Smooth muscle cell (in vitro differentiated cells): ENCODE measurements at regions not wholly inside any gene's neighbourhood (a gene's known extent, or its start where the extent isn't known, plus 50 kb on each side); places are given as distances from the start of the nearest gene placed in this dataset.
A peak's percentile ranks its signal among the peaks of the same experiment; 100 is the strongest.

ENCODE experiments used
- DNase-seq: peaks from one replicate; lab custom pipeline; 2025; ENCODE audit not compliant: unreplicated experiment; lab: John Stamatoyannopoulos, UW
- H2AFZ ChIP-seq: fragments of 200-600 bp; sonication (generic); 2 replicates; pipeline ENCODE4 v1.6.0; 2016; ENCODE audit warnings: antibody characterized with exemption, low read depth, mild to moderate bottlenecking
- H3F3A ChIP-seq: fragments of 200-600 bp; sonication (generic); 2 replicates; pipeline ENCODE4 v1.6.0; 2017; ENCODE audit warnings: antibody characterized with exemption, low read depth
- H3K27ac ChIP-seq: fragments of 200-600 bp; sonication (generic); 2 replicates; pipeline ENCODE4 v1.5.1; 2016; ENCODE audit warnings: low read depth, mild to moderate bottlenecking
- H3K27me3 ChIP-seq: fragments of 200-600 bp; sonication (generic); 2 replicates; pipeline ENCODE4 v1.6.1; 2016; ENCODE audit warnings: low read depth, mild to moderate bottlenecking
- H3K36me3 ChIP-seq: fragments of 200-600 bp; sonication (generic); 2 replicates; pipeline ENCODE4 v1.5.1; 2016; ENCODE audit warnings: low read depth
- H3K4me1 ChIP-seq: fragments of 200-600 bp; sonication (generic); 2 replicates; pipeline ENCODE4 v1.5.1; 2016; ENCODE audit warnings: low read depth
- H3K4me2 ChIP-seq: fragments of 200-600 bp; sonication (generic); 2 replicates; pipeline ENCODE4 v1.6.0; 2016; ENCODE audit warnings: mild to moderate bottlenecking
- H3K4me3 ChIP-seq: fragments of 200-600 bp; sonication (generic); 2 replicates; pipeline ENCODE4 v1.5.1; 2016; ENCODE audit warnings: mild to moderate bottlenecking
- H3K79me2 ChIP-seq: fragments of 200-600 bp; sonication (generic); 2 replicates; pipeline ENCODE4 v1.6.0; 2016; ENCODE audit warnings: low read depth, mild to moderate bottlenecking
- H3K9ac ChIP-seq: fragments of 200-600 bp; sonication (generic); 2 replicates; pipeline ENCODE4 v1.6.0; 2016; ENCODE audit warnings: low read depth
- H3K9me3 ChIP-seq: fragments of 200-600 bp; sonication (generic); replicated peaks from 2 replicates; pipeline ENCODE4 v1.5.1; 2016; ENCODE audit warnings: low read depth
- H4K20me1 ChIP-seq: fragments of 200-600 bp; sonication (generic); 2 replicates; pipeline ENCODE4 v1.6.0; 2016; ENCODE audit warnings: low read depth
- WGBS: methylation state at CpG from one replicate; pipeline ENCODE4 v1.1.7; 2016; ENCODE audit warnings: low lambda C conversion rate; 5-methylcytosine and 5-hydroxymethylcytosine counted together
- TF ChIP-seq, protein P1 (sequence below): fragments of 200-600 bp; sonication (generic); IDR thresholded peaks from 2 replicates; pipeline ENCODE4 v1.5.1; 2017; ENCODE audit warnings: borderline replicate concordance, mild to moderate bottlenecking, antibody characterized with exemption; ENCODE audit not compliant: insufficient read depth, poor library complexity, severe bottlenecking

DNA sequence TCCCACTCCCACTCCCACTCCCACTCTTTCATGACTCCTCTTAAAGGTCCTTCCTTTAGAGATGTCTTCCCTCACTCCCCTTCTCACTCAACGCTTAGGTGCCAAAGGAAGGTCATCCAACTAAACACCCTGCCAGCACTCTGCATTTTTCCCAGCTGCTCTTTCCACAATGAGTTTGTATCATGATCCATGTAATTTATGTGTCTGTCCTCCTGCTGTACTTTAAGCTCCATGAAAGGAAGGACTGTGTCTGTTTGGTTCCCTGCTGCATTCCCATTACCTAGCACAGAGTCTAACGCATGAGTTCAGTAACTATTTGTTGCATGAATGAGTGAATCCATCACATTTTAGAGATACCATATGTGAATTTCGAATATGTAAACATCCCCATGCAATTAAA, 252.7 kb downstream of the KIF20B start:
- Histone ChIP-seq H3K36me3 (no peaks in the 10 kb centered on the region), H2AFZ (no peak overlapping the region), H3K9ac (no peak overlapping the region), H3F3A (no peaks in the 10 kb centered on the region), H4K20me1 (no peaks in the 10 kb centered on the region), H3K4me1 (no peaks in the 10 kb centered on the region), H3K27me3 (no peaks in the 10 kb centered on the region), H3K27ac (no peak overlapping the region), H3K9me3 (no peaks in the 10 kb centered on the region), H3K4me3 (no peak overlapping the region), H3K79me2 (no peaks in the 10 kb centered on the region), H3K4me2 (no peak overlapping the region)
- TF ChIP-seq, protein P1, sequence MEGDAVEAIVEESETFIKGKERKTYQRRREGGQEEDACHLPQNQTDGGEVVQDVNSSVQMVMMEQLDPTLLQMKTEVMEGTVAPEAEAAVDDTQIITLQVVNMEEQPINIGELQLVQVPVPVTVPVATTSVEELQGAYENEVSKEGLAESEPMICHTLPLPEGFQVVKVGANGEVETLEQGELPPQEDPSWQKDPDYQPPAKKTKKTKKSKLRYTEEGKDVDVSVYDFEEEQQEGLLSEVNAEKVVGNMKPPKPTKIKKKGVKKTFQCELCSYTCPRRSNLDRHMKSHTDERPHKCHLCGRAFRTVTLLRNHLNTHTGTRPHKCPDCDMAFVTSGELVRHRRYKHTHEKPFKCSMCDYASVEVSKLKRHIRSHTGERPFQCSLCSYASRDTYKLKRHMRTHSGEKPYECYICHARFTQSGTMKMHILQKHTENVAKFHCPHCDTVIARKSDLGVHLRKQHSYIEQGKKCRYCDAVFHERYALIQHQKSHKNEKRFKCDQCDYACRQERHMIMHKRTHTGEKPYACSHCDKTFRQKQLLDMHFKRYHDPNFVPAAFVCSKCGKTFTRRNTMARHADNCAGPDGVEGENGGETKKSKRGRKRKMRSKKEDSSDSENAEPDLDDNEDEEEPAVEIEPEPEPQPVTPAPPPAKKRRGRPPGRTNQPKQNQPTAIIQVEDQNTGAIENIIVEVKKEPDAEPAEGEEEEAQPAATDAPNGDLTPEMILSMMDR, result no peak
- WGBS, result 77% methylated on average over 3 of the region's 3 CpGs
- DNase-seq, result no peak

- Histone ChIP-seq H3K4me3 (no peak overlapping the region), H3K27ac (no peak overlapping the region), H3K4me1 (no peaks in the 10 kb centered on the region), H3K4me2 (no peak overlapping the region), H2AFZ (no peak overlapping the region), H4K20me1 (no peaks in the 10 kb centered on the region), H3K79me2 (no peaks in the 10 kb centered on the region), H3K27me3 (no peaks in the 10 kb centered on the region), H3F3A (no peaks in the 10 kb centered on the region), H3K9me3 (no peaks in the 10 kb centered on the region), H3K36me3 (no peaks in the 10 kb centered on the region), H3K9ac (no peak overlapping the region)
- TF ChIP-seq, protein P1, result peak; percentile 55
- DNase-seq, result no peak
These were observed 253.6 kb downstream of the KIF20B start for GRCh38 chr10:89954787-89955566.

DNA sequence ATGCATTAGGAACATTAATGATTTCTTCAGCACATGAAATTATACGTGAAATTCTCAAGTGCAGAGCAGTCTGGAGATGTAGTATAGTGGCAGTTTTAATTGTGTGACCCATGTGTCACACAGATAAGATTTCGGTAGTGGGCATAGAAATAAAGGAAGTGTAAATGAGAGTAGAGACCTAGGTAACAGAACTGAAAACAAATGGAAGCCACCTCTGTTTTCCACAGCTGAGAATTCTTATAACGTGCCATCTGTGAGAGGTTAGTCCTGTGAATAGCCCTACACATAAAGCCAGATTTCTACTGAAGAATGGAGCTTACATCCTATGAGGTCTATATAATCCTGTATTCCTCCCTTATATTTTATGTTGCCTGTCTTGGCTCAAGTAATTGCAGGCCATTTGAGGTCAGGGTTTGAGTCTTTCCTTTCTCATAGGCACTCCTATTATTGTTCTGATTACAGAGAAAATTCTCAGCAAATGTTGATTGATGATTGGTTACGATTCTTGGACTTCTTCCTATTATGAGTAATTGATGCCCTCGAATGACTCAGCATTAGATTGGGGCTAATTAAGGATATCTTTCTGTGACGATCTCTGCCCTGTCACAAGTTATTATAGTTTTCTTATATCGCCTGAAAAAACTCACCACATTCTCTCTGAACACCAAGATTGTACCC, 258.2 kb downstream of the KIF20B start:
- Histone ChIP-seq H3K36me3 (no peaks in the 10 kb centered on the region), H4K20me1 (no peaks in the 10 kb centered on the region), H2AFZ (no peak overlapping the region), H3K4me2 (no peak overlapping the region), H3K79me2 (no peaks in the 10 kb centered on the region), H3K27ac (no peak overlapping the region), H3K4me1 (no peaks in the 10 kb centered on the region), H3K27me3 (no peaks in the 10 kb centered on the region), H3F3A (no peaks in the 10 kb centered on the region), H3K9me3 (no peaks in the 10 kb centered on the region), H3K9ac (no peak overlapping the region), H3K4me3 (no peak overlapping the region)
- TF ChIP-seq, protein P1, result no peak
- no peak for DNase-seq
- WGBS, result 92% methylated on average over 7 of the region's 7 CpGs
